ENCODE measurements at regions not wholly inside any gene's neighbourhood (a gene's known extent, or its start where the extent isn't known, plus 50 kb on each side); places are given as distances from the start of the nearest gene placed in this dataset.

GRCh38 chr4:63348735-63349673, 1060.2 kb downstream of the TECRL start:
- H3K27me3 ChIP-seq: no peaks in the 10 kb centered on the region
- no peaks in the 10 kb centered on the region for H4K20me1 ChIP-seq
- no peak overlapping the region for H3K27ac ChIP-seq
- no peaks in the 10 kb centered on the region for H3K36me3 ChIP-seq
- no peak overlapping the region for H3K4me2 ChIP-seq
- H3K4me1 ChIP-seq: no peaks in the 10 kb centered on the region
- no peak overlapping the region for H3K9ac ChIP-seq
- no peak for TF ChIP-seq Cebpa-rat (IDR thresholded peaks at IDR 0.05)
- H3K4me3 ChIP-seq: no peak overlapping the region
- H3K9me3 ChIP-seq: peaks cover 28% of the 10 kb centered on the region

GRCh38 chr4:63325140-63325539, 1084.1 kb downstream of the TECRL start:
- Histone ChIP-seq H3K9ac (no peak overlapping the region), H3K4me2 (no peak overlapping the region), H3K4me3 (no peak overlapping the region), H3K9me3 (0 out of 2 replicates have a peak, but pooled peaks cover 7% of the 10 kb centered on the region), H3K27me3 (no peaks in the 10 kb centered on the region), H3K27ac (no peak overlapping the region), H3K4me1 (no peaks in the 10 kb centered on the region), H4K20me1 (no peaks in the 10 kb centered on the region), H3K36me3 (no peaks in the 10 kb centered on the region)
- TF ChIP-seq Cebpa-rat (IDR thresholded peaks at IDR 0.05): no peak

GRCh38 chr4:63316633-63317032, 1092.6 kb downstream of the TECRL start:
- no peaks in the 10 kb centered on the region for H3K36me3 ChIP-seq
- H3K4me1 ChIP-seq: no peaks in the 10 kb centered on the region
- no peak for TF ChIP-seq Cebpa-rat (IDR thresholded peaks at IDR 0.05)
- H3K4me3 ChIP-seq: no peak overlapping the region
- no peaks in the 10 kb centered on the region for H3K27me3 ChIP-seq
- no peak overlapping the region for H3K9ac ChIP-seq
- H3K27ac ChIP-seq: no peak overlapping the region
- no peak overlapping the region for H3K4me2 ChIP-seq
- no peaks in the 10 kb centered on the region for H3K9me3 ChIP-seq
- no peaks in the 10 kb centered on the region for H4K20me1 ChIP-seq

GRCh38 chr4:63315651-63316050, 1093.6 kb downstream of the TECRL start:
- Histone ChIP-seq H3K9me3 (no peaks in the 10 kb centered on the region), H3K36me3 (no peaks in the 10 kb centered on the region), H3K4me1 (no peaks in the 10 kb centered on the region), H3K4me2 (no peak overlapping the region), H3K27me3 (no peaks in the 10 kb centered on the region), H3K27ac (no peak overlapping the region), H3K4me3 (no peak overlapping the region), H3K9ac (no peak overlapping the region), H4K20me1 (no peaks in the 10 kb centered on the region)
- no peak for TF ChIP-seq Cebpa-rat (IDR thresholded peaks at IDR 0.05)

GRCh38 chr4:63308697-63309096, 1100.6 kb downstream of the TECRL start:
- H3K9me3 ChIP-seq: no peaks in the 10 kb centered on the region
- H3K4me2 ChIP-seq: no peak overlapping the region
- no peaks in the 10 kb centered on the region for H4K20me1 ChIP-seq
- H3K4me3 ChIP-seq: no peak overlapping the region
- no peaks in the 10 kb centered on the region for H3K36me3 ChIP-seq
- no peak overlapping the region for H3K9ac ChIP-seq
- no peaks in the 10 kb centered on the region for H3K27me3 ChIP-seq
- H3K27ac ChIP-seq: no peak overlapping the region
- H3K4me1 ChIP-seq: no peaks in the 10 kb centered on the region
- no peak for TF ChIP-seq Cebpa-rat (IDR thresholded peaks at IDR 0.05)

- Histone ChIP-seq H3K9ac (no peak overlapping the region), H3K36me3 (no peaks in the 10 kb centered on the region), H3K4me2 (no peak overlapping the region), H3K4me1 (no peaks in the 10 kb centered on the region), H4K20me1 (no peaks in the 10 kb centered on the region), H3K9me3 (no peaks in the 10 kb centered on the region), H3K27ac (no peak overlapping the region), H3K27me3 (no peaks in the 10 kb centered on the region), H3K4me3 (no peak overlapping the region)
- TF ChIP-seq Cebpa-rat (IDR thresholded peaks at IDR 0.05): no peak
These were observed 1106.5 kb downstream of the TECRL start for GRCh38 chr4:63302792-63303191.

GRCh38 chr4:63302078-63302477, 1107.2 kb downstream of the TECRL start:
- Histone ChIP-seq H3K4me3 (no peak overlapping the region), H3K27ac (no peak overlapping the region), H3K9me3 (no peaks in the 10 kb centered on the region), H3K27me3 (no peaks in the 10 kb centered on the region), H3K4me2 (no peak overlapping the region), H3K9ac (no peak overlapping the region), H4K20me1 (no peaks in the 10 kb centered on the region), H3K4me1 (no peaks in the 10 kb centered on the region), H3K36me3 (no peaks in the 10 kb centered on the region)
- TF ChIP-seq Cebpa-rat (IDR thresholded peaks at IDR 0.05): no peak

GRCh38 chr4:63296773-63297172, 1112.5 kb downstream of the TECRL start:
- no peaks in the 10 kb centered on the region for H3K9me3 ChIP-seq
- H3K4me2 ChIP-seq: no peak overlapping the region
- no peak for TF ChIP-seq Cebpa-rat (IDR thresholded peaks at IDR 0.05)
- H3K27ac ChIP-seq: no peak overlapping the region
- no peaks in the 10 kb centered on the region for H3K36me3 ChIP-seq
- H3K27me3 ChIP-seq: no peaks in the 10 kb centered on the region
- H4K20me1 ChIP-seq: no peaks in the 10 kb centered on the region
- no peaks in the 10 kb centered on the region for H3K4me1 ChIP-seq
- H3K4me3 ChIP-seq: no peak overlapping the region
- no peak overlapping the region for H3K9ac ChIP-seq

GRCh38 chr4:63275491-63275890, 1133.8 kb downstream of the TECRL start:
- no peaks in the 10 kb centered on the region for H4K20me1 ChIP-seq
- no peak overlapping the region for H3K9ac ChIP-seq
- H3K4me1 ChIP-seq: no peaks in the 10 kb centered on the region
- H3K9me3 ChIP-seq: no peaks in the 10 kb centered on the region
- no peak overlapping the region for H3K4me2 ChIP-seq
- H3K4me3 ChIP-seq: no peak overlapping the region
- no peak overlapping the region for H3K27ac ChIP-seq
- no peaks in the 10 kb centered on the region for H3K27me3 ChIP-seq
- no peak for TF ChIP-seq Cebpa-rat (IDR thresholded peaks at IDR 0.05)
- H3K36me3 ChIP-seq: no peaks in the 10 kb centered on the region

- H3K9ac ChIP-seq: no peak overlapping the region
- no peaks in the 10 kb centered on the region for H3K27me3 ChIP-seq
- TF ChIP-seq Cebpa-rat (IDR thresholded peaks at IDR 0.05): no peak
- no peak overlapping the region for H3K27ac ChIP-seq
- H3K36me3 ChIP-seq: no peaks in the 10 kb centered on the region
- H4K20me1 ChIP-seq: no peaks in the 10 kb centered on the region
- no peaks in the 10 kb centered on the region for H3K4me1 ChIP-seq
- no peak overlapping the region for H3K4me2 ChIP-seq
- H3K4me3 ChIP-seq: no peak overlapping the region
- H3K9me3 ChIP-seq: no peaks in the 10 kb centered on the region
These were observed 1140.1 kb downstream of the TECRL start for GRCh38 chr4:63269156-63269555.
